ENCODE measurements at regions not wholly inside any gene's neighbourhood (a gene's known extent, or its start where the extent isn't known, plus 50 kb on each side); places are given as distances from the start of the nearest gene placed in this dataset.
"Not testable (repeated sequence)": the region's sequence is repeated elsewhere in the genome, so short reads cannot be mapped to it uniquely, and the experiment has no call there.

DNA sequence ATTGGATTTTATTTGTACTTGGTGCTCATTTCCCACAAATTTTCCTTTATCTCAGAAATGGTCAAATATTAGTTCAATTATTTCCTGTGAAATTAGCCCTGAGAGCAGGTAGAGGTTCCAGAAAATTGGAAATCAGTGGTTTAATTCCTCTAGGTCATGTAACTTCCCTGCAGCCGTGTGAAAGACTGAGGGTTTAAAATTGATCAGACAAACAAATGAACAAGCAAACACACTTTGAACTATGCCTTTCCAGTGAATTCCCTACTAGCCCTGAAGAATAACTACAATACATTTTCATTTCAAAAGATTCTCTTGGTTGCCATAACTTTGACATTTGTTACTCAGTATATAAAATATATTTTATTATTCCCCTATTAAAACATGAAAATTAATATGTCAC, 1116.7 kb downstream of the REEP3 start:
- DNase-seq, result no peak

DNA sequence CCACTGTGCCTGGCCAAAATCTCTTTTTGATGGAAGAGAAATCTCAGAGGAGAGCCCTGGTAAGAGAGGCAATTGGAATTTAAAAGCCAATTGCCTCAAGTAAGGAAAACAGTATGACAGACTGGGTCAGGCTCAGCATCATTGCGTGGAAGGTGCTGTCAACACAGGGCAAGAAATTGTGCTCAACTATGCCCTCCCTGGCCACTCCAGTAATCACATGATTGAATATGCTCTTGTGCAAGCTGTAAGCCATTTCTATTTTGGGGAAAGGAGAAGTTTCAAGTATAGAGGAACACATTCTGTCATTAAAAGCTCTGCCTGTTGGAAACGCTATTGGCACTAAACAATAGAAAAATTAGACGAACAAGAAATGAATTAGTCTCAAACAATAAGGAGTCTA, 1127.7 kb downstream of the REEP3 start:
- DNase-seq, result peak; percentile 94

GRCh38 chr10:64658528-64658927, 1137.3 kb downstream of the REEP3 start:
- no peak for DNase-seq

- no peak for DNase-seq
These were observed 1138.1 kb downstream of the REEP3 start for GRCh38 chr10:64659311-64659710.

GRCh38 chr10:64682043-64682442, 1160.8 kb downstream of the REEP3 start:
- no peak for DNase-seq

DNA sequence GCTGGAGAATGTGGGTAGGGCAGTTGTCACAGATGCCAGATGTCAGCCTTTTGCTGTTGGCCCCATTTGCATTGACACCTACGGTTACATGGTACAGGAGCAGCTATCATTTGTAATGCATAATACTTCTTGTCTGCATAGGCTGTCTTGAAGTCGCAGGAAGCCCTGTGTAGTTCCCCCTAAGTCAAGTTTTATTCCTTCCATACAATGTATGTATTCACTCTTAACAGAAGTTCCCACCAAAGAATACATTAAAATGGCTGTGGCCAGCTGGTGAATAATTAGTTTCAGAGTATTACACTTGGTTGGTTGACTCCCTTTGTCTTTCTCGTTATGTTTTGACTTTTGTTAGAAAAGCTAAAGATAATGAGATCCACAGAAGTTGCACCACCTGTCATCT, 1169.0 kb downstream of the REEP3 start:
- DNase-seq, result no peak

DNA sequence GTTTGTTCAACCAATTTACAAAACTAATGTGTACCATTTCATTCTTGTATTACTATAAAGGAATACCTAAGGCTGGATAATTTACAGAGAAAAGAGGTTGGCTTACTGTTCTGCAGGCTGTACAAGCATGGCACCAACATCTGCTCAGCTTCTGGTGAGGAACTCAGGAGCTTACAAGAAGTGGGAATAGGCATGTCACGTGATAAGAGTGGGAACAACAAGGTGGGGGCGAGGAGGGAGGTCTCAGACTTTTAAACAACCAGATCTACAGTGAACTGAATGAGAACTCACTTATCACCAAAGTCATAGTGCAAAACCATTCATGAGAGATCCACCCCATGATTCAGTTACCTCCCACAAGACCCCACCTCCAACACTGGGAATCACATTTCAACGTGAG, 1178.0 kb downstream of the REEP3 start:
- peak; percentile 43 for DNase-seq

GRCh38 chr10:64702086-64702485, 1180.9 kb downstream of the REEP3 start:
- DNase-seq, result not testable (repeated sequence)

DNA sequence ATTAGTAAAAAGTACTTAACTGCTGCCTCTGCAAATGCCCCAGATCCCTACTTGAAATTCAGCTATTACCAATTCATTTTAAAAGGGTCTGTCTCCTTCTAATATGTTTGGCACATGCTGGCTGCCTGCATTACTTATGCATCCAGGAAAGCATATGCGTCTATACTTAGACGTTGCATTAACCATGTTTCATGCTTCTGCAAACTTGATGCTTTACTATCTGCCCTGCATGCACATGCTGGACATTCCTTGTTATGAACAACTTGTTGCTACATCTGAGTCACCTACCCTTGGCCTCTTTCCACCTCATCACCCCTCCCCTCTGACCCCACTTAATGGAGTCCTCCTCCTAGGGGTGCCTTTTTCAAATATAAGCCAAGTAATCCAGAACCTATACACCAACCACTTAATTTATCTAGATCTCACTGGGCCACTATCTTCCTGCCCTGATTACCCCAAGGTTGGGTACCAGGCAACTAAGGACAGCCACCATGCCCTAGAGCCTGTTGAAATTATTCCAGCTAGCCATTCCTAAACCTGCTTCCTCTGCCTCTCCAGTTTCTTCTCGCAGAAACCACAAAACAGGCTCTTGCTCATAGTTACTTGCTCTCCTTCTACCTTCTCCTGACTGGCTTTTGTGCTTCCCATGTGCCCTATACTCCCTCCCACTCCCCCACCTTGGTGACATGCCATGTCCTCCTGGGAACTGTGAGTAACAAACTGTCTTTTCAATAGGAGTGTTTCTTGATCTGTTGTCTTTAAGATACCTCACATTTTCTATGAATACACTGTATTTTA, 1187.9 kb downstream of the REEP3 start:
- DNase-seq, result no peak

GRCh38 chr10:64726466-64726865, 1205.3 kb downstream of the REEP3 start:
- no peak for DNase-seq

GRCh38 chr10:64731016-64731415, 1209.8 kb downstream of the REEP3 start:
- DNase-seq, result peak; percentile 42

GRCh38 chr10:64732372-64732957, 1211.3 kb downstream of the REEP3 start:
- DNase-seq, result peak; percentile 92

DNA sequence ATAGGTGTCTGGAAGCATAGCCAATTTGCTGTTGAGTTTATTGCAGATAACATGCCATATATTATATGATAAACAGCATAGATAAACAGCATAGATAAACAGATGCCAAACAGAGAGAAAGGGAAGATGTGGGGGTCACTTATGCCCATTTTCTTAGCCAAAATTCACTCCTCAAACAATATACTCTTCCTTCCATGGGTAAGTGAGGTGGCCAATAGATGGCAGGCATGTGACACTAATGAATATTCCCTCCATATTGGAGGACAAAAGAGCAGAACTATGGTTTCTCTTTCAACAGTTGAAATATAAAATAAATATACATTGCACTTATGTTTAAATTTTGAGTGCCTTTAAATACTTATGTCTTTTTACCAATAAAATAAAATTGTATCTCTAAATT, 1212.8 kb downstream of the REEP3 start:
- DNase-seq, result peak; percentile 90

DNA sequence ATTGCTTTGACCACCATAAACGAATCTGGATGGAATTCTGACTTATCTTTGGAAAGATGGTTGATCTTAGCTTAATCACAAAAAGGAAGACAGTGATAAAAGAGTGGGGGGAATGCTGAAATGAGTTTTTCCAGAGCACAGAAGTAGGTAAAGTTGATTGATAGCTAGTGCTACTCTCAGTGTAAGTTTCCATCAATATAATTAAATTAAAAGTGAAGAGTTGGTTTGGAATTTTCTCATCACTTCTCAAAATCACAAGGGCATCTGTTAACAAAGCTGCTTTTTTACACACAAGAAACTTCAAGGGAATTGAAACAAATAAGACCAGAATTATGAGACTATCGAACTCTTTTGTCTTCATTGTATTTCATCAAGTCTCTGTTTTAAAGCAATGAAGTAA, 1217.3 kb downstream of the REEP3 start:
- no peak for DNase-seq

DNA sequence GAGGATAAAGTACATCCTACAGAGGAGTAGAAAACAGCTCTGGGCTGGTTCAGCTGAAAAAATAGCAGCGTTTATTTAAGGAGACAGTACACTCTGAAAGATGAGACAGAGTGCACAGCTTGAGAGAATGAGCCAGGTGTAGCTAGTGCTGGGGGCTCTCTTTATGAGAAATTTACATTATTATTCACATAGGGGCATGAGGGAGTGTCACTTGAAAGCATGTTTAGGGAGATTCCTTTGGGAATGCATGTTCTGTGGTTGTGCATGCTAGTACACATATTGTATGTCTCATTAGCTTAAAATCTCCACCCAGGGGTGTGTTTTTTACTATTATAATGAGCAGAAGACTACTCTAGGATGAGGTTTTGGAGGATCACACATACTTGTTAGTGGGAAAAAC, 1224.4 kb downstream of the REEP3 start:
- DNase-seq, result no peak

DNA sequence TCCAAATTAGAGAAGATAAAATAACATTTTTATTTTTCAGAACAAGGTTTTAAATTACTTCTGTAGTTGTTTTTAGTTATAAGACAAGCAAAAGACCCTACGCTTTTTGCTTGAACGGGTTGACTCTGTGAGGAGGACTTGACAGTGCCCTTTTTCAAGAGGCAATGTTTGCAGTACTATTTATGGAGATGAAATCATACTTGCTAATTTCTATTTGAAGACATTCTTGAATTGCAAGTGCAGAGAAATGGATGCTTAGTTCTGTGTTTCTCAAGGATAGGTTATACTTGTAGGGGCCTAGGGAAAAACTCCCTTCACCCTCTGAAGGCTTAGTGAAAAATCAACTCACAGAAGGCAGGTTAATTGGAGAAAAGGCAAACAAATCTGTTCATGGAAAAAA, 1229.5 kb downstream of the REEP3 start:
- DNase-seq, result no peak

GRCh38 chr10:64753516-64753915, 1232.3 kb downstream of the REEP3 start:
- no peak for DNase-seq

DNA sequence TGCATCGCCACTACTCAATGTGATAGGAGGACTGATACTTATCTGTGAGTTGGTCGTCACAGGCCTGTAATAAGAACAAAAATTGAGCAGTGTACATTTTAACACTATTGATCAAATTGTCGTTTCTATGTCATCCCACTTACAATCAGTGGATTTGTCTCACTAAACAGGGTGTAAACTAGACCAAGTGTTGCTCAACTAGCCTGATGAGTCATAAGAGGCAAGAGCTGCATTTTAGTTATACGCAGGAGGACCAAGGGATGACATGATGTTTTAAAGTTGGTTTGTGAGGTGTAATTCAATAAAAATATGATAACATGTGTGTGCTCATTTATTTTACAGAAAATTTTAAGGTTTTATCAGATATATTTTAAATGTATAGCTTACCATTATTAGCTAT, 1239.2 kb downstream of the REEP3 start:
- DNase-seq, result no peak

DNA sequence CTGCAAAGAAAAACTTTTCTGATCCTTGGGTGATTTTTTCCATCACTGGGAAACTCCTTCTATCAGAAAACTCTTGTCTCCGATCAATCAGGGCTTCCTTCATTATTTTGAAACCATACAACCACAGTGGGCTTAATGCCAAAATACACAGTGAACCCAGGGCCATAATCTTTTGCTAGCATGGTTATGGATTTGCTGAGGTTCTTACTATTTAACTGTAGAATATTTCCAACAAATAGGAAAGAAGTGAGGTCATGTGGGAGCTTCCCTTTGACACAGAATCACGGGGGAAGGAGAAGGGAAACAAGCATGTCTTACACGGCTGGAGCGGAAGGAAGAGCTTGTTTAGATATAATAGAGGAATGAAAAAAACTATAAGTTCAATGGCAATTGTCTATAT, 1241.7 kb downstream of the REEP3 start:
- DNase-seq, result no peak

- no peak for DNase-seq
These were observed 1244.3 kb downstream of the REEP3 start for GRCh38 chr10:64765498-64765897.

DNA sequence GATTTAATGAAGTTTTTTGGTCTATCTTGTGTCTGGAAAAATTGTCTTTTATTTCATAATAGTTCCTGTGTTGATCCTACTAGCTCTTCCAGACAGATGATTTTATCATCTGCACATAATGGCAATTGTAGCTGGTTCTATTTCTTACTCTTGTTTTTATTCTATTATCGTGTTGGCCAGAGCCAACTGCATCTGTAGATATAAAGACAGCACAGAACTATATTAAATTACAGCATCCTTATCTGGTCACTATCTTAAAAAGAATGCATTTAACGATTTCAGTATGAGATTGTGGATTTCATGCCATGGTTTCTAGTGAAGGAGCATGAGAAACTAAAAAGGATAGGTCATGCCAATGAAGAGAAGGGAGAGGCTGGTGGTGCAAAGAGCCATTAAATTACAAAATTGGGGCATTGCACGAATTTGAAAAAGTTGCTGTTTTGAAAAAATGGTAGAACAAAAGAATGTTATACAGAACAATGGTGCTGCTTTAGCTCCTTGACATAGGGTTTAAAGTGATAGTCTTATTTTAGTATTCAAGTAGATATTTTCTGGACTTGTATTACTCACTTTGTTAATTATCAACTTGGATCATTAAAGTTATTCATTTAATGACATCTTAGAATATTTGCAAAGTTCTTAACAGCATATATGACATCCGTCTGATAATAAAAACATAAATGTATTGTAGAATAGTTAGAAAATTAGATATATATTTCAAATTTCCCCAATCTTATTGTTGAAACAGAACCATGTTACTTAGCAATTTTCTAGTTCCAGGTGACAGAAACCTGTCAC, 1250.3 kb downstream of the REEP3 start:
- DNase-seq, result no peak

- no peak for DNase-seq
These were observed 1252.2 kb downstream of the REEP3 start for GRCh38 chr10:64773357-64773756.

GRCh38 chr10:64784451-64784850, 1263.2 kb downstream of the REEP3 start:
- DNase-seq, result not testable (repeated sequence)

GRCh38 chr10:64785816-64786215, 1264.6 kb downstream of the REEP3 start:
- DNase-seq, result no peak
